ENCODE measurements at regions not wholly inside any gene's neighbourhood (a gene's known extent, or its start where the extent isn't known, plus 50 kb on each side); places are given as distances from the start of the nearest gene placed in this dataset.
"Not testable (repeated sequence)": the region's sequence is repeated elsewhere in the genome, so short reads cannot be mapped to it uniquely, and the experiment has no call there.

GRCh38 chr2:210862283-210863065, 306.1 kb downstream of the CPS1 start:
- H3K4me1 Mint-ChIP-seq, result peaks cover 25% of the 10 kb centered on the region
- H3F3A ChIP-seq (ENCODE audit: low read depth), result no peaks in the 10 kb centered on the region

GRCh38 chr2:210863283-210863682, 306.9 kb downstream of the CPS1 start:
- Histone ChIP-seq H3K4me2 (no peak overlapping the region), H3F3A (ENCODE audit: low read depth) (no peaks in the 10 kb centered on the region)

More at GRCh38 chr2:210862283-210863065, 306.1 kb downstream of the CPS1 start:
- no peaks in the 10 kb centered on the region for H3K79me2 ChIP-seq (ENCODE audit: low read depth)
- peaks cover 6% of the 10 kb centered on the region for H3K9me3 Mint-ChIP-seq
- no peak overlapping the region for H3K27ac ChIP-seq
- H3K4me3 ChIP-seq, result no peak overlapping the region
- DNase-seq (ENCODE audit: low spot score), result no peak
- no peak overlapping the region for H3K4me3 Mint-ChIP-seq
- H3K9me3 ChIP-seq (ENCODE audit: low read depth), result no peaks in the 10 kb centered on the region
- H3K27ac Mint-ChIP-seq, result no peak overlapping the region
- H2AFZ ChIP-seq (replicated peaks), result no peak overlapping the region
- peaks cover 2% of the 10 kb centered on the region for H3K27me3 Mint-ChIP-seq (ENCODE audit: insufficient read depth, low read depth)
- no peaks in the 10 kb centered on the region for H3K27me3 ChIP-seq
- H3K4me1 ChIP-seq, result peaks cover 18% of the 10 kb centered on the region
- no peak overlapping the region for H3K9ac ChIP-seq
- H3K36me3 ChIP-seq, result no peaks in the 10 kb centered on the region
- H3K4me2 ChIP-seq, result no peak overlapping the region
- no peak for TF ChIP-seq CTCF (IDR thresholded peaks at IDR 0.05)
- no peak for TF ChIP-seq EZH2phosphoT487 (IDR thresholded peaks at IDR 0.05)
- H3K36me3 Mint-ChIP-seq, result no peaks in the 10 kb centered on the region
- H4K20me1 ChIP-seq (ENCODE audit: low read depth), result no peaks in the 10 kb centered on the region

GRCh38 chr2:210871566-210871965, 315.2 kb downstream of the CPS1 start:
- H3K9me3 Mint-ChIP-seq, H3K36me3 Mint-ChIP-seq, H3K27ac Mint-ChIP-seq: not testable (repeated sequence)

More at GRCh38 chr2:210863283-210863682, 306.9 kb downstream of the CPS1 start:
- H3K4me3 Mint-ChIP-seq, result no peak overlapping the region
- no peak overlapping the region for H2AFZ ChIP-seq (replicated peaks)
- H3K79me2 ChIP-seq (ENCODE audit: low read depth), result no peaks in the 10 kb centered on the region
- TF ChIP-seq EZH2phosphoT487 (IDR thresholded peaks at IDR 0.05) (no peak), CTCF (IDR thresholded peaks at IDR 0.05) (no peak), EZH2 (IDR thresholded peaks at IDR 0.05) (no peak)
- peaks cover 18% of the 10 kb centered on the region for H3K4me1 ChIP-seq
- H3K27me3 Mint-ChIP-seq (ENCODE audit: insufficient read depth, low read depth), result peaks cover 2% of the 10 kb centered on the region
- H3K9me3 ChIP-seq (ENCODE audit: low read depth), result no peaks in the 10 kb centered on the region
- no peak overlapping the region for H3K4me3 ChIP-seq
- peaks cover 25% of the 10 kb centered on the region for H3K4me1 Mint-ChIP-seq
- no peak overlapping the region for H3K27ac Mint-ChIP-seq
- peaks cover 7% of the 10 kb centered on the region for H3K9me3 Mint-ChIP-seq
- no peaks in the 10 kb centered on the region for H3K27me3 ChIP-seq
- no peak overlapping the region for H3K27ac ChIP-seq
- H4K20me1 ChIP-seq (ENCODE audit: low read depth), result no peaks in the 10 kb centered on the region
- no peaks in the 10 kb centered on the region for H3K36me3 ChIP-seq
- H3K36me3 Mint-ChIP-seq, result no peaks in the 10 kb centered on the region
- no peak overlapping the region for H3K9ac ChIP-seq
- DNase-seq (ENCODE audit: low spot score), result no peak

GRCh38 chr2:210873631-210874030, 317.2 kb downstream of the CPS1 start:
- no peaks in the 10 kb centered on the region for H3K4me1 Mint-ChIP-seq
- no peak overlapping the region for H2AFZ ChIP-seq (replicated peaks)
- H3K4me3 ChIP-seq, result no peak overlapping the region
- no peak overlapping the region for H3K27ac Mint-ChIP-seq
- H3K36me3 Mint-ChIP-seq, result no peaks in the 10 kb centered on the region
- DNase-seq (ENCODE audit: low spot score), result no peak
- H3K27me3 Mint-ChIP-seq (ENCODE audit: insufficient read depth, low read depth), result no peaks in the 10 kb centered on the region
- H3K27me3 ChIP-seq, result no peaks in the 10 kb centered on the region
- H4K20me1 ChIP-seq (ENCODE audit: low read depth), result no peaks in the 10 kb centered on the region
- no peak overlapping the region for H3K9ac ChIP-seq
- H3K79me2 ChIP-seq (ENCODE audit: low read depth), result no peaks in the 10 kb centered on the region
- TF ChIP-seq EZH2phosphoT487 (IDR thresholded peaks at IDR 0.05), result no peak
- TF ChIP-seq EZH2 (IDR thresholded peaks at IDR 0.05), result no peak
- no peak for TF ChIP-seq CTCF (IDR thresholded peaks at IDR 0.05)
- no peaks in the 10 kb centered on the region for H3K9me3 Mint-ChIP-seq
- no peaks in the 10 kb centered on the region for H3F3A ChIP-seq (ENCODE audit: low read depth)
- no peaks in the 10 kb centered on the region for H3K9me3 ChIP-seq (ENCODE audit: low read depth)
- no peak overlapping the region for H3K27ac ChIP-seq
- no peak overlapping the region for H3K4me2 ChIP-seq
- H3K4me1 ChIP-seq, result no peaks in the 10 kb centered on the region
- no peaks in the 10 kb centered on the region for H3K36me3 ChIP-seq
- no peak overlapping the region for H3K4me3 Mint-ChIP-seq

More at GRCh38 chr2:210871566-210871965, 315.2 kb downstream of the CPS1 start:
- DNase-seq (ENCODE audit: low spot score); H3K4me3 Mint-ChIP-seq; H3K4me3 ChIP-seq; H3K9me3 ChIP-seq (ENCODE audit: low read depth); H3K4me1 Mint-ChIP-seq; H3K27me3 Mint-ChIP-seq (ENCODE audit: insufficient read depth, low read depth); H3K4me1 ChIP-seq; H3K36me3 ChIP-seq; H3K4me2 ChIP-seq; H3F3A ChIP-seq (ENCODE audit: low read depth); H4K20me1 ChIP-seq (ENCODE audit: low read depth); H3K9ac ChIP-seq; H3K27ac ChIP-seq; H3K79me2 ChIP-seq (ENCODE audit: low read depth); H3K27me3 ChIP-seq; H2AFZ ChIP-seq (replicated peaks): not testable (repeated sequence)
